H1 (cell line): ENCODE measurements at regions not wholly inside any gene's neighbourhood (a gene's known extent, or its start where the extent isn't known, plus 50 kb on each side); places are given as distances from the start of the nearest gene placed in this dataset.

Experiments
- BCL11A ChIP-seq, 2 experiments: IDR thresholded peaks; one replicate each; pipeline ENCODE4 v1.6.1; 2011; ENCODE audit warnings: low read depth in 2 of 2, low read length in 2 of 2, mild to moderate bottlenecking in 2 of 2
- KDM1A ChIP-seq: fragments of 200-600, 300-600 bp; sonication (generic); IDR thresholded peaks from 2 replicates; pipeline ENCODE4 v1.7.1; 2016; ENCODE audit warnings: mild to moderate bottlenecking, low read length, borderline replicate concordance
- TF ChIP-seq, protein P1 (sequence below): IDR thresholded peaks from 2 replicates; pipeline ENCODE4 v1.6.1; 2012; ENCODE audit warnings: low read length, inconsistent platforms

DNA sequence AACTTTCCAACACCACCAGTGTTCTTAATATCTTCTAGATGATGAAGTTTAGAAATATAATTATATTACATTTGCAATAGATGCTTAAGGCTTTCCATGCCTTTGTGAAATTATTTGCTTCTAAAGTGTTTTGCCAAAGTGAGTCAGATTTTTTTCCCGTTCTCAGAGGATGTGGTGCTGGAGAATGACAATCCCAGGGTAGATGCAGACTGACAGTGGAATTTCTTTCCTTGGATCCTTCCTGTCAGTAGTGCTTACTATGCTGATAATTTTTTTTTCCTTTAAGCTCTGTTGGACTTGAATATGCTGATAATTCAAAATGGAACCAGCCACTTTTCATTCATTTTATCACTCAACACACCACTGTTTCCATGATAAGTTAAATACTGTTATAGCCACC, 59.9 kb upstream of the SOX4 start (continued):
- TF ChIP-seq, protein P1, sequence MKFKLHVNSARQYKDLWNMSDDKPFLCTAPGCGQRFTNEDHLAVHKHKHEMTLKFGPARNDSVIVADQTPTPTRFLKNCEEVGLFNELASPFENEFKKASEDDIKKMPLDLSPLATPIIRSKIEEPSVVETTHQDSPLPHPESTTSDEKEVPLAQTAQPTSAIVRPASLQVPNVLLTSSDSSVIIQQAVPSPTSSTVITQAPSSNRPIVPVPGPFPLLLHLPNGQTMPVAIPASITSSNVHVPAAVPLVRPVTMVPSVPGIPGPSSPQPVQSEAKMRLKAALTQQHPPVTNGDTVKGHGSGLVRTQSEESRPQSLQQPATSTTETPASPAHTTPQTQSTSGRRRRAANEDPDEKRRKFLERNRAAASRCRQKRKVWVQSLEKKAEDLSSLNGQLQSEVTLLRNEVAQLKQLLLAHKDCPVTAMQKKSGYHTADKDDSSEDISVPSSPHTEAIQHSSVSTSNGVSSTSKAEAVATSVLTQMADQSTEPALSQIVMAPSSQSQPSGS: no peak
- TF ChIP-seq BCL11A (IDR thresholded peaks at IDR 0.05; ENCODE audit: low read depth in 2 of 2, low read length in 2 of 2) (no peak), KDM1A (no peak)
